ENCODE measurements at regions not wholly inside any gene's neighbourhood (a gene's known extent, or its start where the extent isn't known, plus 50 kb on each side); places are given as distances from the start of the nearest gene placed in this dataset.

GRCh38 chr4:123495530-123495929 is 98.9 kb downstream of the SPRY1 start:
- DNase-seq = no peak
- intact Hi-C loops (cut with DNase I) = no loop called here

- intact Hi-C loops (cut with DNase I) = no loop called here
- no peak for DNase-seq
Measured at GRCh38 chr4:123496421-123496820, 99.8 kb downstream of the SPRY1 start.

GRCh38 chr4:123497340-123497739 is 100.7 kb downstream of the SPRY1 start:
- intact Hi-C loops (cut with DNase I) = no loop called here
- DNase-seq = no peak

- intact Hi-C loops (cut with DNase I) = no loop called here
- DNase-seq = no peak
Measured at GRCh38 chr4:123501733-123502132, 105.1 kb downstream of the SPRY1 start.

DNA sequence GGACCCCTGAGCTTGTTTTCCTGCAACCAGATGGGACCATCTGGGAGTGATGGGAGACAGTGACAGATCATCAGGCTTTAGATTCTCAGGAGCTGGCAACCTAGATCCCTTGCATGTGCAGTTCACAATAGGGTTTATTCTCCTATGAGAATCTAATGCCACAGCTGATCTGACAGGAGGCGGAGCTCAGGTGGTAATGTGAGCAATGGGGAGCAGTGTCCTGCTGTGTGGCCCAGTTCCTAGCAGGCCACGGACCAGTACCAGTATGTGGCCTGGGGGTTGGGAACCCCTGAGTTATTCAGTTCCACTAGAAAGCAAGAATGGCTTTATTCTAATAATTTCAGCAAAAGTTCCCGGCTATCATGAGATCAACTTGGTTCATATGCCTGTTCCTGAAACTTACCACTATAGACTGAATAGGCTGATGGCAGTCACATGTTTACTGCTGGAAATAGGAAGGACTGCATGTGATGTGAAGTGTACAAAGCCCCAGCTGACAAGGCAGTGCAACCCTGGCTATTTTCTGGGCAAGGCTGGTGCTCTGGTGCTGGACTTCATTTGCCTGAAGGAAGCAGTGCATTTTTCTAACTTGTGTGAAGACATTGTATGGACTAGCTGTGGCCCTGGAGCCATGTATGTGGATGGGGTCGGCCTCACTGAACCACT is 107.2 kb downstream of the SPRY1 start:
- DNase-seq = no peak

DNA sequence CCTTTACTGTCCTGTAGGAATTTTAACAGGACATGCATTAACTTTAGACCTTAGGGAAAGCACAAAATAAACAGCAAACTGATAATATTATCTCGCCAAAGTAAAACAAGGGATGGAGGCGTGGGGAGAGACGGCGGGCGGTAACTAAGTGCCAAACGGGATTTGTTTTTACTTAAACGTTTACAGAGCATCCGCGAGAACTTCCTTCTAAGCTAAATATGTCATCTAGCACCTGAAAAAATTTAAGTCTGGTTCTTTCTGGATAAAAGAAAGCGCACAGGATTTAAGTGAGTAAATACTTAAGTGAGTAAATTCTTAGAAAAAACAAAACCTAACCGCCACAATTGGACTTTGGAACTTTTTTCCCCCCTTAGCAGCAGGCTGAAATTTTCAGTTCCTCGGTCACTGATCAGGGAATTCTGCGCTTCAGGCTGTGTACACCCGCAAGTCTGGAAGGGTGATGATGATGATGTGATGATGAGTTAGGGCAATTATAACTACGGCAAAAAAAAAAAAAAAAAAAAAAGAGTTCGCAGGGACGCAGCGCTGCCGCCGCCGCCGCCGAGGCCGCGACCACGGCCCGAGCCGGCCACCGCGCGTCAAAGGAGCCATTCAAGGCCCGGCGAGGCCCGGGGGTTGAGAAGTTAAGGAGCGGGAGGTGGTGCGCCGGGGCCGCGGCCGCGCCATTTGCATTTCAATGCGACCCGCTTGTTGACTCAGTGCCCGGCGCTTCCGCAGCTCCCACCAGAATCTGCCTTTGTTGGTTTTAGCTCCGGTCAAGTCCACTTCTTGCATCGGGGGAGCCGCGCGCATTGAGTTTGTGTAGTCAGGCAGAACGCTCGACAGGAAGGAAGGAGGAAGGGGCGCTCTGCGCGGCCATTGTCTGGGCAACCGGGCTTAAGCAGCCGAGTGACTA is 108.8 kb downstream of the SPRY1 start:
- intact Hi-C loops (cut with DNase I) = loop anchor here (5.0 kb wide), 1 partner anchor 108 kb away; the partner anchor contains the start of gene SPRY1
- DNase-seq = peak; percentile 33 to 93 (median 57)

More for the DNA sequence above, 107.2 kb downstream of the SPRY1 start:
- intact Hi-C loops (cut with DNase I) = no loop called here

DNA sequence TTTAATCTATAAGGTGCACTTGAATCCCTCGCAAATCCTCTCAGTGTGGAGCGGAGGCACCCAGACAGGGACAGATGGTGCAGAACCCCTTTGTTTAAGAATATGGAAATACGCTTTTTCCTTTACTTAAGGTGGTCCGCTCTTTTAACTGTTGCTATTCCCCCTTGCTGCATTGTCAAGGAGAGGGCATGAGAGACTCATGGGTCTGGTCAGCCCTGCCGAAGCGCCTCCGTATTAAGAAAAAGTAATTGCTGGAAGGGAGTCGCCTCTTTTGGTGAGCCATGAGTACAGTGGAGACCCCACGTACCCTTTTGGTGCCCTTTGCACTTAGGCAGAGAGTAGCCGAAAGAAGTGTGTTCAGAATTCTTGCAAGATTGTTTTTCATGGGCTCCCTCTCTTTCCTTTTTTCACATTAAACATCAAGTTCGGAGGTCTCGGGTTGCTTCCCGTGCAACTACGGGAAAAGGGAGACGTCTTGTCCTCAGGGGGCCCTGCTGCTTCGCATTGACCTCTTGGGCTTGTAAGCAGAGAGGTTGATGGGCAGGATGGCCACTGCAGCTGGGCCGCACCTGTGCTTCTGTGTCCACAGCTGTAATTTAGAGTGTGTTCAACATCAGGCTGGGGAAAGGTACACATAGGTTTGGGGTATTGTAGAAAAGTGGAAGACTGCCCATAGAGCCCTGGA is 109.6 kb downstream of the SPRY1 start:
- intact Hi-C loops (cut with DNase I) = loop anchor here (5.0 kb wide), 1 partner anchor 109 kb away; the partner anchor contains the start of gene SPRY1
- no peak for DNase-seq

GRCh38 chr4:123507376-123507775 is 110.8 kb downstream of the SPRY1 start:
- no peak for DNase-seq
- intact Hi-C loops (cut with DNase I) = loop anchor here (5.0 kb wide), 1 partner anchor 110 kb away; the partner anchor contains the start of gene SPRY1

DNA sequence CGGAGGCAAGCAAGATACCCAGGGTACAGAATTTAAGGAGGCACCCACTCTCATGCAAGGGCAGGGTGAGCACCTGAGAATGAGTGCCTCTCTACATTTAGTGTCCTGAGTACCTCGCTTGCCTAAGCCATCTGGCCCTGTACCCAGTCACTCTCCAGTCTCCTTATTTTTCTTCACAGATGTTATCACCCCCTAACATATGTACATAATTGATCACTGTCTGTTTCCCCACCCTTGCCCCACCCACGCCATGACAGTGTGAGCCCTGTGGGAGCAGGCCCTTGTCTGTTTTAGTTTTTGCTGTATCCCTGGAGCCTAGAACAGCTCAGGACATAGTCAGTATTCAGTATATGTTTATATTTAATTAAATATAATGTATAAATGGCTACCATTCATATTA is 113.6 kb downstream of the SPRY1 start:
- no peak for DNase-seq
- intact Hi-C loops (cut with DNase I) = no loop called here

- DNase-seq = no peak
- intact Hi-C loops (cut with DNase I) = no loop called here
Measured at GRCh38 chr4:123510659-123511058, 114.1 kb downstream of the SPRY1 start.

GRCh38 chr4:123516576-123516975 is 120.0 kb downstream of the SPRY1 start:
- DNase-seq = no peak
- intact Hi-C loops (cut with DNase I) = no loop called here

- no peak for DNase-seq
- intact Hi-C loops (cut with DNase I) = no loop called here
Measured at GRCh38 chr4:123517176-123517575, 120.6 kb downstream of the SPRY1 start.

DNA sequence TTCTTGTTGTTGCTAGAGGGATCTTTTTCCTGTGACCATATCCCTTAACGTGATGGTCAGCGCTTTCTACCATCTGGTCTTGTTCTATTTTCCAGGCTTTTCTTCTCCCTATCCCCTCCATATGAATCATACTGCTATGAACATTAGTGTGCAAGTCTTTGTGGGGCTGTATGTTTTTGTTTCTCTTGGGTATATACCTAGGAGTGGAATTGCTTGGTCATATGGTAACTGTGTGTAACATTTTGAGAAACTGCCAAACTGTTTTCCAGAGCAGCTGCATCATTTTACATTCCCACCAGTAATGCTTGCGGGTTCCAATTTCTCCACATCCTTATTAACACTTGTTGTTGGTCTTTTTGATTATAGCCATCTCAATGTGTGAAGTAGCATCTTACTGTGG is 121.4 kb downstream of the SPRY1 start:
- intact Hi-C loops (cut with DNase I) = no loop called here
- no peak for DNase-seq

- DNase-seq = no peak
- intact Hi-C loops (cut with DNase I) = no loop called here
Measured at GRCh38 chr4:123520325-123520724, 123.7 kb downstream of the SPRY1 start.

DNA sequence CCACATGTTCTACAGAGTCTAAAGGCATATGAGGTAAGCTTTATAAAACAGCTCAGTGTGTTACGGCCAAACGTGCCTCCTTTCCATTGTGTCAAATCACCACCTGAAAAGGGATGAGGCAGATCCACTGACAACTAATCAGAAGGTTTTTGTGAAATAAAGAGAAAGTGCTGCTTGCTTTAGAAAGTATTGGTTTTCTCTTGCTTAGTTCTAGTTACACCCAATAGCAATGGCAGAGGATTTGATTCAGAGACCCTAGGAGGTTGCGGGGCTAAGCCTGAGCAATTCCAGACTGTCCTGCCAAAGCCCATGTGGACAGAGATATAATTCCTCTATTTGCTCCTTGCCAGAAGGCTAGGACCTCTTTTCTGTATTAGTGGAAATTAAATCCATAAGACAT is 125.5 kb downstream of the SPRY1 start:
- no peak for DNase-seq
- intact Hi-C loops (cut with DNase I) = no loop called here

DNA sequence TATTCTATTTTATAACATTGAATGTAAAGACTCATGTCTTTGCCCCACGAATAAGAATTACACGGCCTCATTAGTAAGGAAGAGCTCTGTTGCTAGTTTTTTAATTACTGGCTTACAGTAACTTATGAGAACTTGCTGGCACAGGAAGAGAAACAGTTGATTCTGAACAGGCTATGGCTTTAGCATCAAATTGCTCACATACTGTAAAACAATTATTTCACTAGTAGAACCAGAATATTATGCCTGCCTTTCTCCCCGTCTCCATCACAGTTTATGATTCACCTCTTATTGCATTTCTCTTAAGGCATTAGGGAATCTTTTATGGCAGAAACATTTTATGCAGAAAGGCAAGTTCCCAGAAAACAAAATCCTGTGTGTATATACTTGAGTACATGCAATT is 126.1 kb downstream of the SPRY1 start:
- intact Hi-C loops (cut with DNase I) = no loop called here
- no peak for DNase-seq

DNA sequence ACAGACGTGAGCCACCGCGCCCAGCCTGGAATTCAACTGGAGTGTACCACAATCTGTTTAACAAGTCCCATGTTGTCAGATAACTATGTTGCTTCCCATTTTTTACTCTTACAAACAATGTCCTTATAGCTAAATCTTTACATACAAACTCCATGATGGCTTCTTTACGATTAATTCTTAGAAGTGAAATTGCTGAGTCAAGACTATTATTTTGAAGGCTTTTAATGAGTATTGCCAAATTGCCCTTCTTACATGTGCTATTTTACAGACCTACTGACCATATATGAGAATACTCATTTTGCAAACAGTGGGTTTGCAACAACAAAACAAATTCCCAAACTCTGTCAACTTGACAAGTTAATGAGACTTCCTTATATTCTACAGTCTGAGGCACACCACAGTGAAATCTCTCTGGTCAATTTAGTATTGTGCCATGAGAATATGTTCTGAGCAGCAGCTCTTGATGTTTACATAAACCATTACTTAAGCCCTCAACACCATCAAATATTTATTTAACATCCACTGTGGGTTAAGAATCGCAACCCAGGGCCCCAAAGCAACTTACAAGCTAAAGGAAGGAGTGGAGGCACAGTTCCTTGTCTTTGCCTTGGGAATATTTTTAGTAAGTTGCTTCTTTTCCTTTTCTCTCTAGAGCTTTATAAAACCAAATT is 128.5 kb downstream of the SPRY1 start:
- intact Hi-C loops (cut with DNase I) = no loop called here

DNA sequence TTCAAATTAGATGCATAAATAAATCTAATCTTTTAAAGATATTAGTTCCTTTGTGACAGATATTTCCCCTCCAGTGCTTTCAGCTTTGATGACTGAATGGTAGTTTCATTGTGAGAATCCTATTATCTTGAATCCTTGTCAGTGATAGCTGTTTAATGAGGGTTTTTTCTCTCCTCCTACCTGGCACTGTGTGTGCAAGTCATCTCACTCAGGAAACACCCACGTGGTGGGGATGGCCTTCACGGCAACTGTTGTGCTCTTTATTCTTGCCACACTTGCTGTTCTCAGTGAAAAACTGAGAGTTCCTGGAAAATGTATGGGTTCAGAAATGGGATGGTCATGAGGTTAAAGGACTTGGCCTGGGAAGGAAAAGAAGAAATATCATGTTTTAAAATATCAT is 129.9 kb downstream of the SPRY1 start:
- DNase-seq = no peak
- intact Hi-C loops (cut with DNase I) = no loop called here

More for the DNA sequence above, 128.5 kb downstream of the SPRY1 start:
- no peak for DNase-seq

DNA sequence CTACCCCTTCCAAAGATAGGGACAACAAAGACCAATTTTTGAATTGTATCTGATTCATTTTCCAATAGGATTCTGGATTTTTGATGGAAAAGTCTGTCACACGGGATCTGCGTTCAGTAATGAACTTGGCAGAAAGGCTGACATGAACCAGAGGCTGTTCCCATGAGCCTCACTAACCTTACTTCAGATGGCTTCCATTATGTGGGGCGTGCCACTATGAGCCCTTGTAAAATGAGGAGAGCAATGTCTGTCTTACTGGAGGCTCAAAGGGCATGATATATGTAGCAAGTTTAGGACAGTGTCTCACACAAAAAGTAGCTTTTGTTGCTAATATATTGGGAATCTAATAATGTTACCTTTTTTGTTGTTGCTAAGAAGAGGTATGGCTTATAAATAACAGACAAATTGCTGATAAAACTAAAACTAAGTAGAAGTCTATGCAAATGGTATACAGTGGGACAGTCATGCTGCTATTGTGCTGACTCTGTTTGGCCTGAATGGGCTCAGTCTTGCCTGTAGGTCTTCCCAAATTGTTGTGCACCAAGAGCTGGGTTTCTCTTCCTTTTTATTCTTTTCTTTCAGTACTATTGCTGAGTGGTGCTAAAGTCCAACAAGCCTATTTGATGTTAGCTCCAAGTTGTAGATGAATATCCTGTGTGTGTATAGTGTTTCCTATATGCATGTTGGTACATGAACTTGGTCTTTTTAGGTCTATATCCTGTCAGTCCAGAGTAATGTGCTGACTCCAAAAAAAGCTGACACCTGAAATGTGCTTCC is 132.1 kb downstream of the SPRY1 start:
- intact Hi-C loops (cut with DNase I) = no loop called here
- no peak for DNase-seq

DNA sequence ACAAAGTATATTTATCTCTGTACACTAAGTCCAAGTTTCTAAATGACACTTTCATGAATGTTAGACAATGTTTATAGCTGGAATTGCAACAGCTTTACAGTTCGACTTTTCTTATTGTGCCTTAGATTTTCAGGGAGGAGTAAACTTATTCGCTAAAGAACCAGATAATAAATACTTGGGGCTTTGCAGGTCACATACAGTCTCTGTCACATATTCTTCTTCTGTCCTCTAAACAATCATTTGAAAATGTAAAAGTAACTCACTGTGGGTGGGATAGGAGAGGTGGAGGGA is 132.6 kb downstream of the SPRY1 start:
- no peak for DNase-seq
- intact Hi-C loops (cut with DNase I) = no loop called here

All from posterior cingulate gyrus (tissue), 11 donors.